OCI-LY1 (cell line): ENCODE measurements at regions not wholly inside any gene's neighbourhood (a gene's known extent, or its start where the extent isn't known, plus 50 kb on each side); places are given as distances from the start of the nearest gene placed in this dataset.

Experiments used
- H2AFZ ChIP-seq: fragments of 200-600 bp; sonication (generic), shearing (Covaris generic); 2 replicates; pipeline ENCODE4 v1.6.0; 2014; ENCODE audit warnings: antibody characterized with exemption, mild to moderate bottlenecking, low read length
- H3F3A ChIP-seq: fragments of 200-600 bp; sonication (generic), shearing (Covaris generic); 2 replicates; pipeline ENCODE4 v1.6.0; 2014; ENCODE audit warnings: mild to moderate bottlenecking, antibody characterized with exemption, low read length, moderate library complexity; ENCODE audit not compliant: insufficient read depth
- H3K27ac ChIP-seq: fragments of 200-600 bp; sonication (generic); 2 replicates; pipeline ENCODE4 v1.5.1; 2014; ENCODE audit warnings: low read length, mixed run types, mild to moderate bottlenecking, low read depth; ENCODE audit not compliant: poor library complexity, severe bottlenecking
- H3K27me3 ChIP-seq: fragments of 200-600 bp; sonication (generic); 2 replicates; pipeline ENCODE4 v1.6.0; 2014; ENCODE audit warnings: antibody characterized with exemption, mild to moderate bottlenecking, low read length, moderate library complexity; ENCODE audit not compliant: insufficient read depth
- H3K36me3 ChIP-seq: fragments of 200-600 bp; sonication (generic); 2 replicates; pipeline ENCODE4 v1.6.1; 2014; ENCODE audit warnings: mild to moderate bottlenecking, antibody characterized with exemption, low read length, moderate library complexity, mixed read lengths; ENCODE audit not compliant: insufficient read depth
- H3K4me1 ChIP-seq: fragments of 200-600 bp; sonication (generic); 2 replicates; pipeline ENCODE4 v1.5.1; 2014; ENCODE audit warnings: mild to moderate bottlenecking, low read length, moderate library complexity; ENCODE audit not compliant: insufficient read depth, severe bottlenecking
- H3K4me2 ChIP-seq: fragments of 200-600 bp; sonication (generic), shearing (Covaris generic); 2 replicates; pipeline ENCODE4 v1.6.1; 2014; ENCODE audit warnings: low read length
- H3K4me3 ChIP-seq: fragments of 200-600 bp; sonication (generic); 2 replicates; pipeline ENCODE4 v1.5.1; 2014; ENCODE audit warnings: low read length, low read depth, mild to moderate bottlenecking, mixed read lengths; ENCODE audit not compliant: poor library complexity, severe bottlenecking
- H3K79me2 ChIP-seq: fragments of 200-600 bp; shearing (Covaris generic); 2 replicates; pipeline ENCODE4 v1.6.1; 2016; ENCODE audit warnings: mixed run types, low read length, mixed read lengths; ENCODE audit not compliant: insufficient read depth
- H3K9ac ChIP-seq: fragments of 200-600 bp; sonication (generic), shearing (Covaris generic); 2 replicates; pipeline ENCODE4 v1.6.1; 2014; ENCODE audit warnings: mild to moderate bottlenecking, low read length, mixed read lengths
- H3K9me2 ChIP-seq: fragments of 200-600 bp; sonication (generic), shearing (Covaris generic); 2 replicates; pipeline ENCODE4 v1.6.1; 2014; ENCODE audit warnings: low read depth, mild to moderate bottlenecking, low read length, mixed read lengths
- H3K9me3 ChIP-seq: fragments of 200-600 bp; shearing (Covaris generic); 2 replicates; pipeline ENCODE4 v1.6.1; 2014; ENCODE audit warnings: low read length, mixed read lengths
- H4K20me1 ChIP-seq: fragments of 200-600 bp; sonication (generic), shearing (Covaris generic); 2 replicates; pipeline ENCODE4 v1.6.0; 2016; ENCODE audit warnings: mild to moderate bottlenecking, low read length; ENCODE audit not compliant: insufficient read depth
- CTCF ChIP-seq: fragments of 200-600 bp; sonication (generic), shearing (Covaris generic); IDR thresholded peaks from 2 replicates; pipeline ENCODE4 v1.5.1; 2017; ENCODE audit warnings: mild to moderate bottlenecking, antibody characterized with exemption, low read length, moderate library complexity, mixed read lengths
- EZH2 ChIP-seq: fragments of 200-600 bp; sonication (generic), shearing (Covaris generic); IDR thresholded peaks from 2 replicates; pipeline ENCODE4 v1.8.0; 2017; ENCODE audit warnings: borderline replicate concordance, mixed run types, mild to moderate bottlenecking, antibody characterized with exemption, low read length, moderate library complexity, mixed read lengths

- Histone ChIP-seq H3K9me3 (no peaks in the 10 kb centered on the region), H3K36me3 (no peaks in the 10 kb centered on the region; the same call in 1 of the 2 replicates), H3F3A (no peaks in the 10 kb centered on the region), H3K79me2 (no peaks in the 10 kb centered on the region), H3K27ac (no peak overlapping the region), H3K4me2 (no peak overlapping the region), H3K4me1 (peaks cover 4% of the 10 kb centered on the region), H3K9me2 (no peaks in the 10 kb centered on the region), H3K4me3 (no peak overlapping the region), H3K27me3 (peaks cover 3% of the 10 kb centered on the region; the same call in 1 of the 2 replicates), H3K9ac (no peak overlapping the region), H4K20me1 (no peaks in the 10 kb centered on the region), H2AFZ (no peak overlapping the region)
- TF ChIP-seq EZH2 (no peak), CTCF (no peak)
Observed at GRCh38 chr17:37838276-37838675, 85.9 kb upstream of the TBC1D3K start.

- TF ChIP-seq CTCF, result no peak
- no peak for TF ChIP-seq EZH2
- H3K36me3 ChIP-seq, result no peaks in the 10 kb centered on the region; the same call in 1 of the 2 replicates
- H3K4me2 ChIP-seq, result no peak overlapping the region
- no peak overlapping the region for H3K27ac ChIP-seq
- no peak overlapping the region for H2AFZ ChIP-seq
- no peaks in the 10 kb centered on the region for H4K20me1 ChIP-seq
- no peaks in the 10 kb centered on the region for H3F3A ChIP-seq
- no peak overlapping the region for H3K4me3 ChIP-seq
- H3K79me2 ChIP-seq, result no peaks in the 10 kb centered on the region
- H3K9me2 ChIP-seq, result no peaks in the 10 kb centered on the region
- H3K4me1 ChIP-seq, result peaks cover 13% of the 10 kb centered on the region
- no peaks in the 10 kb centered on the region for H3K9me3 ChIP-seq
- H3K9ac ChIP-seq, result no peak overlapping the region
- H3K27me3 ChIP-seq, result peaks cover 3% of the 10 kb centered on the region; the same call in 1 of the 2 replicates
Observed at GRCh38 chr17:37836593-37836992, 87.6 kb upstream of the TBC1D3K start.

- Histone ChIP-seq H3K27me3 (peaks cover 3% of the 10 kb centered on the region; the same call in 1 of the 2 replicates), H3K36me3 (no peaks in the 10 kb centered on the region; the same call in 1 of the 2 replicates), H3K9me3 (no peaks in the 10 kb centered on the region), H3K4me2 (no peak overlapping the region), H3K4me1 (peaks cover 33% of the 10 kb centered on the region), H3K79me2 (no peaks in the 10 kb centered on the region), H3K27ac (no peak overlapping the region), H3K9me2 (no peaks in the 10 kb centered on the region), H4K20me1 (no peaks in the 10 kb centered on the region), H2AFZ (no peak overlapping the region), H3F3A (0 out of 2 replicates have a peak, but pooled peaks cover 2% of the 10 kb centered on the region), H3K4me3 (no peak overlapping the region), H3K9ac (no peak overlapping the region)
- TF ChIP-seq EZH2, result no peak
- TF ChIP-seq CTCF, result no peak
Observed at GRCh38 chr17:37834168-37834567, 89.3 kb upstream of the HNF1B start.
